Vagina (tissue), 2 donors: ENCODE measurements at regions not wholly inside any gene's neighbourhood (a gene's known extent, or its start where the extent isn't known, plus 50 kb on each side); places are given as distances from the start of the nearest gene placed in this dataset.

Experiments
- POLR2A ChIP-seq, 2 donors: fragments of 450-650 bp; IDR thresholded peaks; one replicate each; pipeline ENCODE4 v1.6.1; 2017; ENCODE audit warnings: antibody characterized with exemption in 2 of 2, mild to moderate bottlenecking in 2 of 2, moderate library complexity in 2 of 2
- POLR2AphosphoS5 ChIP-seq, 2 donors: sonication (generic); formaldehyde crosslinking; IDR thresholded peaks; one replicate each; pipeline ENCODE4 v1.9.0; 2017; ENCODE audit warnings: antibody characterized with exemption in 2 of 2, mild to moderate bottlenecking in 2 of 2, low read depth in 1 of 2; ENCODE audit not compliant: insufficient read depth in 1 of 2
- TF ChIP-seq, protein P1 (sequence below), 3 experiments: fragments of 450-650 bp in 2 of 3; fragments of 200-600 bp in 1 of 3; sonication (generic) in 1 of 3; IDR thresholded peaks; one replicate each; pipeline ENCODE4 v1.5.1; 2017 to 2019; ENCODE audit warnings: antibody characterized with exemption in 3 of 3, mild to moderate bottlenecking in 2 of 3, moderate library complexity in 2 of 3

DNA sequence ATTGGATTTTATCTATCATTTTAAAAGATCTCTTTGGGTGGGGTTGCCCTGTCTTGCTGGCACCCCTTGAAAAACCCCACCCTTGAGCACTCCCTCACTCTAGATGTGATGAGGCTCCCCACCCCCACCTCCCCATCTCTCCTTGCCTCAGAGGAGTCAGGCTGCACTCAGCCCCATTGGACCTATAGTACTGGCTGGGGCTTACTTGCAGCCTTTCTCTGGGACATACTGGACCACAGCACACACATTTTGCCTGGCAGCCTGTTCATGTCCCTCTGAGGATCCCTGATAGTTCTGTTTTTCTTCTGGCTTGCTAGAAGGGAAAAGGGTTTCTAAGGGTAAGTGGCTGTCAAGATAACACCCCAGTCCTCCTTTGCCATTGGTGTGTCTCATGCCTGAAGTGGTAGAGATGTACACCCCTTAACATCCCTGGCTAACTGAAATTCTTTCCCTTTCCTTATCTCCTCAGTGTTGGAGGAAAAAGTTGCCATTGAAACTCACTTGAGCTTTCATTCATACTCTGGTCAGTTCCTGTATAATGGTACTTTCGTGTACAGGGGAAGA lies 553.4 kb upstream of the CITED2 start:
- TF ChIP-seq, protein P1, sequence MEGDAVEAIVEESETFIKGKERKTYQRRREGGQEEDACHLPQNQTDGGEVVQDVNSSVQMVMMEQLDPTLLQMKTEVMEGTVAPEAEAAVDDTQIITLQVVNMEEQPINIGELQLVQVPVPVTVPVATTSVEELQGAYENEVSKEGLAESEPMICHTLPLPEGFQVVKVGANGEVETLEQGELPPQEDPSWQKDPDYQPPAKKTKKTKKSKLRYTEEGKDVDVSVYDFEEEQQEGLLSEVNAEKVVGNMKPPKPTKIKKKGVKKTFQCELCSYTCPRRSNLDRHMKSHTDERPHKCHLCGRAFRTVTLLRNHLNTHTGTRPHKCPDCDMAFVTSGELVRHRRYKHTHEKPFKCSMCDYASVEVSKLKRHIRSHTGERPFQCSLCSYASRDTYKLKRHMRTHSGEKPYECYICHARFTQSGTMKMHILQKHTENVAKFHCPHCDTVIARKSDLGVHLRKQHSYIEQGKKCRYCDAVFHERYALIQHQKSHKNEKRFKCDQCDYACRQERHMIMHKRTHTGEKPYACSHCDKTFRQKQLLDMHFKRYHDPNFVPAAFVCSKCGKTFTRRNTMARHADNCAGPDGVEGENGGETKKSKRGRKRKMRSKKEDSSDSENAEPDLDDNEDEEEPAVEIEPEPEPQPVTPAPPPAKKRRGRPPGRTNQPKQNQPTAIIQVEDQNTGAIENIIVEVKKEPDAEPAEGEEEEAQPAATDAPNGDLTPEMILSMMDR (IDR thresholded peaks at IDR 0.05) = no peak
- TF ChIP-seq POLR2A (IDR thresholded peaks at IDR 0.05) (no peak), POLR2AphosphoS5 (IDR thresholded peaks at IDR 0.05; ENCODE audit: insufficient read depth in 1 of 2, low read depth in 1 of 2) (no peak)
